Neural progenitor cell (in vitro differentiated cells): ENCODE measurements at regions not wholly inside any gene's neighbourhood (a gene's known extent, or its start where the extent isn't known, plus 50 kb on each side); places are given as distances from the start of the nearest gene placed in this dataset.
"Not testable (repeated sequence)": the region's sequence is repeated elsewhere in the genome, so short reads cannot be mapped to it uniquely, and the experiment has no call there.

Experiments
- CTCF ChIP-seq: fragments of 200-600 bp; sonication (generic); IDR thresholded peaks from 2 replicates; pipeline ENCODE4 v1.5.1; 2017; ENCODE audit warnings: antibody characterized with exemption, mild to moderate bottlenecking
- EZH2 ChIP-seq: fragments of 200-600 bp; sonication (generic); IDR thresholded peaks from 2 replicates; pipeline ENCODE4 v1.6.1; 2017; ENCODE audit warnings: antibody characterized with exemption, mild to moderate bottlenecking, moderate library complexity
- EZH2phosphoT487 ChIP-seq: fragments of 200-600 bp; sonication (generic); IDR thresholded peaks from 2 replicates; pipeline ENCODE4 v1.6.1; 2017; ENCODE audit warnings: antibody characterized with exemption

GRCh38 chr3:137872589-137872988, 108.5 kb downstream of the SOX14 start:
- TF ChIP-seq EZH2, CTCF, EZH2phosphoT487: not testable (repeated sequence)
